ENCODE measurements at regions not wholly inside any gene's neighbourhood (a gene's known extent, or its start where the extent isn't known, plus 50 kb on each side); places are given as distances from the start of the nearest gene placed in this dataset.

- CTCF ChIA-PET: no interaction called here
Observed at GRCh38 chr11:71201936-71202597, 50.3 kb downstream of the SHANK2 start.

GRCh38 chr11:71201231-71201630 lies 51.1 kb downstream of the SHANK2 start:
- ChIA-PET POLR2A (no interaction called here), CTCF (no interaction called here)

More at GRCh38 chr11:71201936-71202597, 50.3 kb downstream of the SHANK2 start:
- POLR2A ChIA-PET: no interaction called here

- ChIA-PET POLR2A (no interaction called here), CTCF (no interaction called here)
Observed at GRCh38 chr11:71200761-71201160, 51.6 kb downstream of the SHANK2 start.

GRCh38 chr11:71200172-71200716 lies 52.1 kb downstream of the SHANK2 start:
- ChIA-PET POLR2A (interaction anchor here (0.6 kb wide), 1 partner anchor 246 kb away, joined by 5 read pairs; no protein-coding TSS in a partner anchor), CTCF (no interaction called here)

GRCh38 chr11:71199226-71199820 lies 53.1 kb downstream of the SHANK2 start:
- POLR2A ChIA-PET: interaction anchor here (0.6 kb wide), 1 partner anchor 246 kb away, joined by 5 read pairs; no protein-coding TSS in a partner anchor
- CTCF ChIA-PET: no interaction called here

GRCh38 chr11:71198823-71199165 lies 53.6 kb downstream of the SHANK2 start:
- ChIA-PET CTCF (interaction anchor here (0.6 kb wide), 1 partner anchor 139 kb away, joined by 3 read pairs; no protein-coding TSS in a partner anchor), POLR2A (no interaction called here)

- CTCF ChIA-PET: interaction anchor here (0.6 kb wide), 1 partner anchor 139 kb away, joined by 3 read pairs; no protein-coding TSS in a partner anchor
- POLR2A ChIA-PET: no interaction called here
Observed at GRCh38 chr11:71198141-71198822, 54.1 kb downstream of the SHANK2 start.

GRCh38 chr11:71197096-71197495 lies 55.3 kb downstream of the SHANK2 start:
- ChIA-PET POLR2A (no interaction called here), CTCF (no interaction called here)

GRCh38 chr11:71194710-71195109 lies 57.7 kb downstream of the SHANK2 start:
- ChIA-PET POLR2A (no interaction called here), CTCF (no interaction called here)

GRCh38 chr11:71193431-71193830 lies 58.9 kb downstream of the SHANK2 start:
- CTCF ChIA-PET: no interaction called here

GRCh38 chr11:71192629-71193028 lies 59.7 kb downstream of the SHANK2 start:
- CTCF ChIA-PET: interaction anchor here (0.6 kb wide), 1 partner anchor 579 kb away, joined by 5 read pairs; no protein-coding TSS in a partner anchor
- POLR2A ChIA-PET: no interaction called here

More at GRCh38 chr11:71193431-71193830, 58.9 kb downstream of the SHANK2 start:
- POLR2A ChIA-PET: no interaction called here

GRCh38 chr11:71191201-71191600 lies 61.2 kb downstream of the SHANK2 start:
- CTCF ChIA-PET: no interaction called here
- POLR2A ChIA-PET: no interaction called here

- POLR2A ChIA-PET: no interaction called here
- CTCF ChIA-PET: no interaction called here
Observed at GRCh38 chr11:71190551-71190950, 61.8 kb downstream of the SHANK2 start.

- CTCF ChIA-PET: no interaction called here
- POLR2A ChIA-PET: no interaction called here
Observed at GRCh38 chr11:71189768-71190315, 62.5 kb downstream of the SHANK2 start.

- ChIA-PET CTCF (no interaction called here), POLR2A (no interaction called here)
Observed at GRCh38 chr11:71188886-71189767, 63.2 kb downstream of the SHANK2 start.

- POLR2A ChIA-PET: no interaction called here
- CTCF ChIA-PET: no interaction called here
Observed at GRCh38 chr11:71188073-71188472, 64.3 kb downstream of the SHANK2 start.

GRCh38 chr11:71186806-71187205 lies 65.6 kb downstream of the SHANK2 start:
- ChIA-PET POLR2A (no interaction called here), CTCF (no interaction called here)

GRCh38 chr11:71185411-71185810 lies 67.0 kb downstream of the SHANK2 start:
- ChIA-PET CTCF (no interaction called here), POLR2A (no interaction called here)

- ChIA-PET CTCF (no interaction called here), POLR2A (no interaction called here)
Observed at GRCh38 chr11:71184421-71185210, 67.8 kb downstream of the SHANK2 start.
